PC-3 (cell line): ENCODE measurements at regions not wholly inside any gene's neighbourhood (a gene's known extent, or its start where the extent isn't known, plus 50 kb on each side); places are given as distances from the start of the nearest gene placed in this dataset.

Source experiments
- ATAC-seq: fragments of 200-7000 bp; cut with Tn5 transposase; 2 replicates; pipeline ENCODE4 v1.9.1; 2020; ENCODE audit warnings: mild to moderate bottlenecking, moderate library complexity
- BruUV-seq: library from RNA; stranded (reverse); fragments of 400-500 nt; replicated peaks from 2 replicates; lab custom pipeline; 2021; lab: Mats Ljungman, UMichigan
- CTCF ChIA-PET: fragments of 300-600 bp; sonication (Branson Sonifier 250); formaldehyde crosslinking; loops from one replicate; lab custom pipeline; 2022; ENCODE audit warnings: antibody characterized with exemption; lab: Charles Lee
- POLR2A ChIA-PET: fragments of 300-600 bp; sonication (Branson Sonifier 250); formaldehyde crosslinking; loops from one replicate; lab custom pipeline; 2022; ENCODE audit warnings: antibody characterized with exemption; ENCODE audit not compliant: unreplicated experiment; lab: Charles Lee
- DNase-seq: peaks from one replicate; pipeline ENCODE4 v3.0.0-alpha.2; 2015
- H2AFZ ChIP-seq: fragments of 300-600 bp; sonication (generic); 2 replicates; pipeline ENCODE4 v1.6.0; 2016; ENCODE audit warnings: antibody characterized with exemption, low read length
- H3F3A ChIP-seq: fragments of 300-600 bp; sonication (generic); one replicate; pipeline ENCODE4 v1.6.0; 2017; ENCODE audit warnings: antibody characterized with exemption, low read length, control low read depth, mild to moderate bottlenecking; ENCODE audit not compliant: unreplicated experiment
- H3K27ac ChIP-seq: fragments of 300-600 bp; sonication (generic); 2 replicates; pipeline ENCODE4 v1.5.1; 2016; ENCODE audit warnings: mild to moderate bottlenecking, low read length
- H3K27me3 ChIP-seq: fragments of 300-600 bp; sonication (generic); 2 replicates; pipeline ENCODE4 v1.6.1; 2016; ENCODE audit warnings: low read length, mixed read lengths
- H3K36me3 ChIP-seq: fragments of 300-600 bp; sonication (generic); 2 replicates; pipeline ENCODE4 v1.6.1; 2016; ENCODE audit warnings: low read depth, mixed run types, low read length, mixed read lengths
- H3K4me1 ChIP-seq: fragments of 300-600 bp; sonication (generic); 2 replicates; pipeline ENCODE4 v1.5.1; 2016; ENCODE audit warnings: low read length; ENCODE audit not compliant: insufficient read depth
- H3K4me2 ChIP-seq: fragments of 300-600 bp; sonication (generic); 2 replicates; pipeline ENCODE4 v1.6.0; 2016; ENCODE audit warnings: low read length
- H3K4me3 ChIP-seq: fragments of 300-600 bp; sonication (generic); 2 replicates; pipeline ENCODE4 v1.5.1; 2016; ENCODE audit warnings: mild to moderate bottlenecking, low read length, mixed read lengths
- H3K79me2 ChIP-seq: fragments of 300-600 bp; sonication (generic); 2 replicates; pipeline ENCODE4 v1.6.1; 2017; ENCODE audit warnings: low read length, mixed read lengths
- H3K9ac ChIP-seq: fragments of 300-600 bp; sonication (generic); 2 replicates; pipeline ENCODE4 v1.6.0; 2016; ENCODE audit warnings: mild to moderate bottlenecking, low read length
- H3K9me2 ChIP-seq: fragments of 300-600 bp; sonication (generic); replicated peaks from 2 replicates; pipeline ENCODE4 v1.6.1; 2016; ENCODE audit warnings: mixed run types, low read length, mixed read lengths
- H3K9me3 ChIP-seq: fragments of 300-600 bp; sonication (generic); 2 replicates; pipeline ENCODE4 v1.6.1; 2016; ENCODE audit warnings: low read length, mixed read lengths
- H4K20me1 ChIP-seq: fragments of 300-600 bp; sonication (generic); 2 replicates; pipeline ENCODE4 v1.6.1; 2016; ENCODE audit warnings: low read length, mixed read lengths
- CTCF ChIP-seq: fragments of 300-600 bp; sonication (generic); conservative IDR thresholded peaks from 2 replicates; pipeline ENCODE4 v1.5.1; 2017; ENCODE audit warnings: antibody characterized with exemption, low read depth, mild to moderate bottlenecking, low read length
- EZH2 ChIP-seq: fragments of 300-600 bp; sonication (generic); IDR thresholded peaks from one replicate; pipeline ENCODE4 v1.6.1; 2017; ENCODE audit warnings: antibody characterized with exemption, mild to moderate bottlenecking, low read length; ENCODE audit not compliant: unreplicated experiment
- EZH2phosphoT487 ChIP-seq: fragments of 300-600 bp; sonication (generic); IDR thresholded peaks from 2 replicates; pipeline ENCODE4 v1.6.1; 2018; ENCODE audit warnings: mild to moderate bottlenecking, antibody characterized with exemption, low read length, borderline replicate concordance
- intact Hi-C: fragments of 100-400 bp; cut with micrococcal nuclease; formaldehyde crosslinking; loops from 2 replicates; pipeline ENCODE4 v1.9.0; 2023

GRCh38 chr2:56034258-56034657 is 110.7 kb upstream of the EFEMP1 start:
- Histone ChIP-seq H3K4me3 (no peak overlapping the region), H2AFZ (no peak overlapping the region), H3K9me3 (no peaks in the 10 kb centered on the region), H3K9me2 (no peaks in the 10 kb centered on the region), H3K27ac (no peak overlapping the region), H3K79me2 (no peaks in the 10 kb centered on the region), H3F3A (no peaks in the 10 kb centered on the region), H3K36me3 (no peaks in the 10 kb centered on the region), H3K27me3 (peaks cover 6% of the 10 kb centered on the region; the same call in 1 of the 2 replicates), H4K20me1 (no peaks in the 10 kb centered on the region), H3K4me1 (peaks cover 7% of the 10 kb centered on the region), H3K9ac (no peak overlapping the region), H3K4me2 (no peak overlapping the region)
- TF ChIP-seq CTCF, result no peak
- TF ChIP-seq EZH2phosphoT487, result no peak
- TF ChIP-seq EZH2, result no peak
- ChIA-PET CTCF (no interaction called here), POLR2A (no interaction called here)
- BruUV-seq, result no TSS peak
- DNase-seq, result peak; percentile 63
- ATAC-seq, result peak; percentile 71; the same call in 1 of the 2 replicates
- intact Hi-C loops, result no loop called here

- CTCF ChIA-PET, result no interaction called here
- Histone ChIP-seq H3K9me3 (no peaks in the 10 kb centered on the region), H3K9me2 (no peaks in the 10 kb centered on the region), H3K36me3 (no peaks in the 10 kb centered on the region), H3K27ac (no peak overlapping the region), H3K79me2 (no peaks in the 10 kb centered on the region), H4K20me1 (no peaks in the 10 kb centered on the region), H3K4me3 (no peak overlapping the region), H3K4me2 (no peak overlapping the region), H3K4me1 (peaks cover 12% of the 10 kb centered on the region; the same call in 1 of the 2 replicates), H3K27me3 (no peaks in the 10 kb centered on the region), H3K9ac (no peak overlapping the region), H2AFZ (no peak overlapping the region), H3F3A (no peaks in the 10 kb centered on the region)
- DNase-seq (no peak), ATAC-seq (no peak)
- POLR2A ChIA-PET, result no interaction called here
- BruUV-seq, result no TSS peak
- TF ChIP-seq EZH2phosphoT487, result no peak
- no peak for TF ChIP-seq EZH2
- TF ChIP-seq CTCF, result no peak
- intact Hi-C loops, result no loop called here
Measured at GRCh38 chr2:56040189-56040588, 116.6 kb upstream of the EFEMP1 start.

GRCh38 chr2:56040834-56041233 is 117.3 kb upstream of the EFEMP1 start:
- BruUV-seq, result no TSS peak
- peak; percentile 54 for ATAC-seq
- ChIA-PET POLR2A (interaction anchor here (0.5 kb wide), 1 partner anchor 20 kb away, joined by 7 read pairs; no protein-coding TSS in a partner anchor), CTCF (no interaction called here)
- Histone ChIP-seq H3K4me1 (peaks cover 12% of the 10 kb centered on the region; the same call in 1 of the 2 replicates), H3K36me3 (no peaks in the 10 kb centered on the region), H3F3A (no peaks in the 10 kb centered on the region), H3K79me2 (no peaks in the 10 kb centered on the region), H3K9me3 (no peaks in the 10 kb centered on the region), H3K27ac (no peak overlapping the region), H3K9ac (no peak overlapping the region), H2AFZ (no peak overlapping the region), H3K27me3 (peaks cover 6% of the 10 kb centered on the region; the same call in 1 of the 2 replicates), H3K9me2 (no peaks in the 10 kb centered on the region), H3K4me2 (no peak overlapping the region), H4K20me1 (no peaks in the 10 kb centered on the region), H3K4me3 (no peak overlapping the region)
- TF ChIP-seq EZH2 (no peak), CTCF (no peak), EZH2phosphoT487 (no peak)
- peak; percentile 51 for DNase-seq
- intact Hi-C loops, result no loop called here
